Loucy (cell line): ENCODE measurements at regions not wholly inside any gene's neighbourhood (a gene's known extent, or its start where the extent isn't known, plus 50 kb on each side); places are given as distances from the start of the nearest gene placed in this dataset.

ENCODE experiments used
- EZH2phosphoT487 ChIP-seq: fragments of 200-600 bp; IDR thresholded peaks from 2 replicates; pipeline ENCODE4 v1.6.1; 2018; ENCODE audit warnings: antibody characterized with exemption, mild to moderate bottlenecking, moderate library complexity, borderline replicate concordance
- TF ChIP-seq, protein P1 (sequence below): fragments of 200-600 bp; sonication (generic); conservative IDR thresholded peaks from 2 replicates; pipeline ENCODE4 v1.5.1; 2014; ENCODE audit warnings: mild to moderate bottlenecking, antibody characterized with exemption, low read length

GRCh38 chr6:19562468-19562867, 274.7 kb upstream of the ID4 start:
- TF ChIP-seq, protein P1, sequence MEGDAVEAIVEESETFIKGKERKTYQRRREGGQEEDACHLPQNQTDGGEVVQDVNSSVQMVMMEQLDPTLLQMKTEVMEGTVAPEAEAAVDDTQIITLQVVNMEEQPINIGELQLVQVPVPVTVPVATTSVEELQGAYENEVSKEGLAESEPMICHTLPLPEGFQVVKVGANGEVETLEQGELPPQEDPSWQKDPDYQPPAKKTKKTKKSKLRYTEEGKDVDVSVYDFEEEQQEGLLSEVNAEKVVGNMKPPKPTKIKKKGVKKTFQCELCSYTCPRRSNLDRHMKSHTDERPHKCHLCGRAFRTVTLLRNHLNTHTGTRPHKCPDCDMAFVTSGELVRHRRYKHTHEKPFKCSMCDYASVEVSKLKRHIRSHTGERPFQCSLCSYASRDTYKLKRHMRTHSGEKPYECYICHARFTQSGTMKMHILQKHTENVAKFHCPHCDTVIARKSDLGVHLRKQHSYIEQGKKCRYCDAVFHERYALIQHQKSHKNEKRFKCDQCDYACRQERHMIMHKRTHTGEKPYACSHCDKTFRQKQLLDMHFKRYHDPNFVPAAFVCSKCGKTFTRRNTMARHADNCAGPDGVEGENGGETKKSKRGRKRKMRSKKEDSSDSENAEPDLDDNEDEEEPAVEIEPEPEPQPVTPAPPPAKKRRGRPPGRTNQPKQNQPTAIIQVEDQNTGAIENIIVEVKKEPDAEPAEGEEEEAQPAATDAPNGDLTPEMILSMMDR: no peak
- no peak for TF ChIP-seq EZH2phosphoT487
